ENCODE measurements at regions not wholly inside any gene's neighbourhood (a gene's known extent, or its start where the extent isn't known, plus 50 kb on each side); places are given as distances from the start of the nearest gene placed in this dataset.

- TF ChIP-seq CTCF (conservative IDR thresholded peaks at IDR 0.05 in 1 of 2, IDR thresholded peaks at IDR 0.05 in 1 of 2; ENCODE audit: extremely low read depth in 1 of 2, insufficient read depth in 1 of 2, low read depth in 1 of 2, low read length in 2 of 2) (no peak), EZH2 (IDR thresholded peaks at IDR 0.05; ENCODE audit: borderline replicate concordance, low read length) (no peak)
These were observed 625.0 kb upstream of the RGS18 start for GRCh38 chr1:191533254-191533653.

All from mammary epithelial cell (primary cell).